Suprapubic skin (tissue), 4 donors: ENCODE measurements at regions not wholly inside any gene's neighbourhood (a gene's known extent, or its start where the extent isn't known, plus 50 kb on each side); places are given as distances from the start of the nearest gene placed in this dataset.

Source experiments
- DNase-seq, 2 donors: peaks; one replicate each; pipeline ENCODE4 v3.0.0-alpha.2; 2019; ENCODE audit warnings: low spot score in 2 of 2
- H3K27ac ChIP-seq: fragments of 200-600 bp; sonication (generic); one replicate; pipeline ENCODE4 v1.5.1; 2019
- H3K27me3 ChIP-seq: fragments of 200-600 bp; sonication (generic); one replicate; pipeline ENCODE4 v1.5.1; 2019
- H3K36me3 ChIP-seq: fragments of 200-600 bp; sonication (generic); one replicate; pipeline ENCODE4 v1.5.1; 2019
- H3K4me1 ChIP-seq: fragments of 200-600 bp; sonication (generic); one replicate; pipeline ENCODE4 v1.5.1; 2019
- H3K4me3 ChIP-seq: fragments of 200-600 bp; sonication (generic); one replicate; pipeline ENCODE4 v1.5.1; 2019; ENCODE audit warnings: mild to moderate bottlenecking
- H3K9me3 ChIP-seq: fragments of 200-600 bp; sonication (generic); one replicate; pipeline ENCODE4 v1.5.1; 2019
- CTCF ChIP-seq, 2 donors: fragments of 200-600 bp in 1 of 2; fragments of 450-650 bp in 1 of 2; sonication (generic) in 1 of 2; IDR thresholded peaks; one replicate each; pipeline ENCODE4 v1.5.1; 2016 to 2019; ENCODE audit warnings: antibody characterized with exemption in 2 of 2, mild to moderate bottlenecking in 1 of 2, moderate library complexity in 1 of 2
- EP300 ChIP-seq: sonication (generic); formaldehyde crosslinking; IDR thresholded peaks from one replicate; pipeline ENCODE4 v1.6.1; 2017; ENCODE audit warnings: antibody characterized with exemption
- POLR2A ChIP-seq, 2 donors: fragments of 450-650 bp; IDR thresholded peaks; one replicate each; pipeline ENCODE4 v1.6.1; 2017; ENCODE audit warnings: antibody characterized with exemption in 2 of 2, mild to moderate bottlenecking in 2 of 2, moderate library complexity in 2 of 2
- POLR2AphosphoS5 ChIP-seq, 3 donors: sonication (generic); formaldehyde crosslinking; IDR thresholded peaks; one replicate each; pipeline ENCODE4 v1.6.1; 2017; ENCODE audit warnings: antibody characterized with exemption in 3 of 3
- WGBS: methylation state at CpG from one replicate; pipeline ENCODE4 v1.1.5; 2018; 5-methylcytosine and 5-hydroxymethylcytosine counted together

GRCh38 chr18:27608742-27609141 lies 423.6 kb upstream of the CHST9 start:
- no peak for DNase-seq
- H3K36me3 ChIP-seq, result no peaks in the 10 kb centered on the region
- H3K9me3 ChIP-seq, result no peaks in the 10 kb centered on the region
- WGBS, result 87% methylated on average over 3 of the region's 3 CpGs
- TF ChIP-seq POLR2A (IDR thresholded peaks at IDR 0.05) (no peak), POLR2AphosphoS5 (IDR thresholded peaks at IDR 0.05) (no peak), CTCF (IDR thresholded peaks at IDR 0.05) (peak in 1 of 2 donors; percentile 20), EP300 (no peak)
- H3K4me3 ChIP-seq, result no peak overlapping the region
- H3K27me3 ChIP-seq, result no peaks in the 10 kb centered on the region
- H3K27ac ChIP-seq, result no peak overlapping the region
- H3K4me1 ChIP-seq, result no peaks in the 10 kb centered on the region

GRCh38 chr18:27608174-27608573 lies 423.1 kb upstream of the CHST9 start:
- 88% methylated on average over 3 of the region's 3 CpGs for WGBS

GRCh38 chr18:27606741-27607140 lies 421.6 kb upstream of the CHST9 start:
- 66% methylated on average over 2 of the region's 2 CpGs for WGBS

More at GRCh38 chr18:27608174-27608573, 423.1 kb upstream of the CHST9 start:
- no peak for DNase-seq
- Histone ChIP-seq H3K27me3 (no peaks in the 10 kb centered on the region), H3K4me3 (no peak overlapping the region), H3K4me1 (no peaks in the 10 kb centered on the region), H3K9me3 (no peaks in the 10 kb centered on the region), H3K27ac (no peak overlapping the region), H3K36me3 (no peaks in the 10 kb centered on the region)
- TF ChIP-seq CTCF (IDR thresholded peaks at IDR 0.05) (no peak), POLR2AphosphoS5 (IDR thresholded peaks at IDR 0.05) (no peak), EP300 (no peak), POLR2A (IDR thresholded peaks at IDR 0.05) (no peak)

GRCh38 chr18:27605107-27605834 lies 420.2 kb upstream of the CHST9 start:
- TF ChIP-seq CTCF (IDR thresholded peaks at IDR 0.05) (peak; percentile 36 to 71), EP300 (no peak), POLR2AphosphoS5 (IDR thresholded peaks at IDR 0.05) (no peak), POLR2A (IDR thresholded peaks at IDR 0.05) (no peak)
- WGBS, result 24% methylated on average over 5 of the region's 5 CpGs
- H3K9me3 ChIP-seq, result no peaks in the 10 kb centered on the region
- H3K4me1 ChIP-seq, result no peaks in the 10 kb centered on the region
- no peak overlapping the region for H3K4me3 ChIP-seq
- no peaks in the 10 kb centered on the region for H3K36me3 ChIP-seq
- H3K27ac ChIP-seq, result no peak overlapping the region
- no peaks in the 10 kb centered on the region for H3K27me3 ChIP-seq
- no peak for DNase-seq

More at GRCh38 chr18:27606741-27607140, 421.6 kb upstream of the CHST9 start:
- H3K4me1 ChIP-seq, result no peaks in the 10 kb centered on the region
- H3K36me3 ChIP-seq, result no peaks in the 10 kb centered on the region
- H3K9me3 ChIP-seq, result no peaks in the 10 kb centered on the region
- H3K27me3 ChIP-seq, result no peaks in the 10 kb centered on the region
- no peak overlapping the region for H3K27ac ChIP-seq
- DNase-seq, result no peak
- TF ChIP-seq EP300 (no peak), POLR2AphosphoS5 (IDR thresholded peaks at IDR 0.05) (no peak), CTCF (IDR thresholded peaks at IDR 0.05) (no peak), POLR2A (IDR thresholded peaks at IDR 0.05) (no peak)
- H3K4me3 ChIP-seq, result no peak overlapping the region

GRCh38 chr18:27604583-27604982 lies 419.5 kb upstream of the CHST9 start:
- no peak for TF ChIP-seq POLR2AphosphoS5 (IDR thresholded peaks at IDR 0.05)
- no peak for TF ChIP-seq CTCF (IDR thresholded peaks at IDR 0.05)
- no peak for TF ChIP-seq POLR2A (IDR thresholded peaks at IDR 0.05)
- no peak for TF ChIP-seq EP300
- H3K4me1 ChIP-seq, result no peaks in the 10 kb centered on the region
- no peak overlapping the region for H3K27ac ChIP-seq
- no peaks in the 10 kb centered on the region for H3K9me3 ChIP-seq
- H3K36me3 ChIP-seq, result no peaks in the 10 kb centered on the region
- no peaks in the 10 kb centered on the region for H3K27me3 ChIP-seq
- 84% methylated on average over 4 of the region's 4 CpGs for WGBS
- no peak for DNase-seq
- H3K4me3 ChIP-seq, result no peak overlapping the region
